NOMO-1 treated with dmso at 0.1 percent for 144 hours (cell line): ENCODE measurements at regions not wholly inside any gene's neighbourhood (a gene's known extent, or its start where the extent isn't known, plus 50 kb on each side); places are given as distances from the start of the nearest gene placed in this dataset.
"Not testable (repeated sequence)": the region's sequence is repeated elsewhere in the genome, so short reads cannot be mapped to it uniquely, and the experiment has no call there.

Source experiments
- DNase-seq: peaks from one replicate; lab custom pipeline; 2025; ENCODE audit not compliant: unreplicated experiment; lab: John Stamatoyannopoulos, UW

- DNase-seq, result not testable (repeated sequence)
Measured at GRCh38 chr10:109214891-109215290, 708.4 kb downstream of the XPNPEP1 start.

- DNase-seq, result no peak
Measured at GRCh38 chr10:109207361-109207760, 716.0 kb downstream of the XPNPEP1 start.

GRCh38 chr10:109205929-109206585 is 717.3 kb downstream of the XPNPEP1 start:
- no peak for DNase-seq

GRCh38 chr10:109203646-109204353 is 719.5 kb downstream of the XPNPEP1 start:
- DNase-seq, result no peak

GRCh38 chr10:109202111-109202510 is 721.2 kb downstream of the XPNPEP1 start:
- no peak for DNase-seq

GRCh38 chr10:109200646-109201045 is 722.7 kb downstream of the XPNPEP1 start:
- DNase-seq, result no peak

GRCh38 chr10:109191823-109192222 is 731.5 kb downstream of the XPNPEP1 start:
- DNase-seq, result no peak

GRCh38 chr10:109191341-109191740 is 732.0 kb downstream of the XPNPEP1 start:
- DNase-seq, result no peak

- DNase-seq, result no peak
Measured at GRCh38 chr10:109187677-109188076, 735.6 kb downstream of the XPNPEP1 start.

GRCh38 chr10:109183366-109183765 is 739.9 kb downstream of the XPNPEP1 start:
- DNase-seq, result no peak

- DNase-seq, result no peak
Measured at GRCh38 chr10:109178591-109178990, 744.7 kb downstream of the XPNPEP1 start.

GRCh38 chr10:109174526-109174925 is 748.8 kb downstream of the XPNPEP1 start:
- DNase-seq, result no peak

GRCh38 chr10:109173937-109174336 is 749.4 kb downstream of the XPNPEP1 start:
- no peak for DNase-seq

- no peak for DNase-seq
Measured at GRCh38 chr10:109173121-109173520, 750.2 kb downstream of the XPNPEP1 start.

GRCh38 chr10:109166935-109167334 is 756.4 kb downstream of the XPNPEP1 start:
- no peak for DNase-seq

- no peak for DNase-seq
Measured at GRCh38 chr10:109159351-109159750, 764.0 kb downstream of the XPNPEP1 start.

- no peak for DNase-seq
Measured at GRCh38 chr10:109156396-109156795, 766.9 kb downstream of the XPNPEP1 start.

GRCh38 chr10:109149666-109150350 is 773.5 kb downstream of the XPNPEP1 start:
- DNase-seq, result no peak

- no peak for DNase-seq
Measured at GRCh38 chr10:109127363-109127762, 795.9 kb downstream of the XPNPEP1 start.

- no peak for DNase-seq
Measured at GRCh38 chr10:109126541-109126940, 796.8 kb downstream of the XPNPEP1 start.

- no peak for DNase-seq
Measured at GRCh38 chr10:109126016-109126415, 797.3 kb downstream of the XPNPEP1 start.

- peak; percentile 21 for DNase-seq
Measured at GRCh38 chr10:109115179-109115578, 808.1 kb downstream of the XPNPEP1 start.
